Left colon (tissue), 2 donors: ENCODE measurements at regions not wholly inside any gene's neighbourhood (a gene's known extent, or its start where the extent isn't known, plus 50 kb on each side); places are given as distances from the start of the nearest gene placed in this dataset.

Source experiments
- ATAC-seq: fragments of 200-7000 bp; cut with Tn5 transposase; one replicate; pipeline ENCODE4 v1.9.1; 2020; ENCODE audit warnings: mild to moderate bottlenecking, moderate library complexity
- DNase-seq, 2 donors: peaks; one replicate each; pipeline ENCODE4 v3.0.0-alpha.2; 2020
- intact Hi-C, 2 donors: fragments of 100-400 bp; cut with DNase I in 1 of 2; cut with micrococcal nuclease in 1 of 2; formaldehyde crosslinking; loops; one replicate each; pipeline versions ENCODE4 v1.11.2 to v1.14.0; 2022; cut with DNase I, micrococcal nuclease
- donor health status: DM: no; HTN: no; CAD: no.
- donor health status: DM: yes; HTN: yes; CAD: no.

DNA sequence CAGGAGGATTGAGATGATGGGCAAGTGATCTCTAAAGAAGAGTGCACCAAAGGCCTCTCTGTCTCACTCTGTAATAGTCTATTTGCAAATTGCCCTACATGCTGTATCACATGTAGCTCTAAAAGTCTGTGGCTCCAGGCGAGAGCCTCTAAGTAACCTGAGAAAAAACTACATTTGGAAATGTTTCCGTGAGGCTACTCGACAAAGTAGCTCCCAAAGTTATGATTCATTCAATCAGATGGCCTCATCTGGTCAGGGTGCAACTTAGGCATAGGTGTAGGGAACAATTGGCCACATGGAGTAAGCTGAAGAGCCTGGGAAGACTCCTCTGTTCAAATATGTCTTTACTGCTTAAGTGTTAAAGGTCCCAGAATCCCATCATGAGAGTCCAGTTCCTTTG lies 155.4 kb upstream of the PLEKHG7 start:
- DNase-seq (no peak), ATAC-seq (no peak)
- intact Hi-C loops = no loop called here

DNA sequence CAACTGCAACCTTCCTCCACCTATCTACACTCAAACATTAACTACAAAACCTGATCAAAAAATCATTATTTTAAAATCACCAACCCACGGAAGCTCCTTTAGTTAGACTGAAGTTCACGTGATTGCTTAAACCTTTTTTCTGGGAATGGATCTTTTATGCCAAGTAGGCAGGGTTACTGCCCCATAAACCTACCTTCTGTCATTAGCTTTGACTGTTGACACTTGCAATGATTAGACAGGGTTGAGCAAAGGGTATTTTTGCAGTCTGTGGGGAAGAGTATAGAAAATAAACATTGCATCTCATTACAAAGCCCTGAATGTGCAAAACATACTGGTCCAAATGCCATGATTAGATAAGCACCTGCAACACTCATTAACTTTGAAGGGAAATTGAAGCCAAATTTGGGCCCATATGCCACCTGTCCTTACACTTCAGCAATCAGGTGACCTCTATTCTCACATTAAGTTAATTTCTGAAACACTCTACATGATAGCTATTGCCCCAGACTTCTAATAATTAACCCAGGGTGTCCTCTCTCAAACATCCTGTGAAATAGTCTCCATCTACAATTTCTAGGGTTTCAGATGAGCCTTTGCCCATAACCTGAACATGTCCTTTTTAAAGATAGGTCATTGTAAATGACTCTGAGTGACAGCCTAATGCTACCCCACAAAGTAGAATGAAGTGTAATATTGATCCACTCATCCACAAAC lies 156.0 kb upstream of the PLEKHG7 start:
- ATAC-seq = peak; percentile 69
- intact Hi-C loops = no loop called here
- DNase-seq = no peak

DNA sequence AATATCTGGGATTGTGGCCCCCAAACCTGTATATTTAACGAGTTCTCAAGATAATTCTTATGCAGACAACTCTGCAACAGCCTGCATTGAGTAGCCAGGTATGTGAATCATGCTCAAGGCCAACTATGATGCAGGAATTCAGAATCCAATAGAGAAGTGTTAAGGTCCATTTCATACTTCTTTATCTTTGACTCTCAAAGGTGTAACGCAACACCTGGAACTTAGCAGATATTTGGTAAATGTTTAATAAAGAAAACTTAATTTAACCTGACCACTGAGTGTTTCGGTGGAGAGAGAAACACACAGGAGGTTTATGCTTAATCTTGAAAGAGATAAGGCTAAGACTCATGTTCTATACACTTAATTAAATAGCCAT lies 156.5 kb upstream of the PLEKHG7 start:
- ATAC-seq (no peak), DNase-seq (no peak)
- intact Hi-C loops = no loop called here

DNA sequence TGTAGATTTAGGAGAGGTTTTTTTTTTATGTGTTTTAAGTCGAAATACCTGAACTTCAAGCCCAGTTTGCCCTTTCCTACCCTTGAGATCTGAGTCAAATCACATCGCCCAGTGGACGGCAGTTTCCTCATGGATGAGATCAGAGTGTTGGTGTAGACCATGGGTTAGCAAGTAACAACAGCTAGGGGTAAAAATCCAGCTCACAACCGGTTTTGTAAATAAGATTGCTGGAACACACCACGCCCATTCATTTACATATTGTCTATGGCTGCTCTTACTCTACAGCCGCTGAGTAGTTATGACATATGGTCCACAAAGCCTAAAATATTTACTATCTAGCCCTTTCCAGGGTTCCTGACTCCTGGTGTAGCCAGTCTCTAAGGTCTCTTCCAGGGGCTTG lies 158.5 kb upstream of the PLEKHG7 start:
- ATAC-seq (peak; percentile 38), DNase-seq (no peak)
- intact Hi-C loops = no loop called here

DNA sequence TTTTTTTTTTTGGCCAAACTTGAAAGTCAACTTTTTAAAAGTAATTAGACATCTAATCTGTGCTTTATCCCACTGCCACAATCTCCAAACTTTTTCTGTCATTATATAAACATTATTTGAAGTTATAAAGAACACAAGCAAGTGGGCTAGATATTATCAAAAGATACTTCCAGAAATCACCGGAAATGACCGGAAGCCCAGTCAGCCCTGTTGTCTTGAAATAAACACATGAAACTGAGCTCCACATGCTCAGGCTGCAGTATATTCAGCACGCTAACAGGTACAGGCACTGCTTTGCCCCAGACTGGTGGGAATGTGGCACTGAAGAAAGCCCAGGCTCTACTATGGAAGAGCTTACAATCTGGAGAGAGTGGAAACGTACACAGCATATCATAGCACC lies 158.9 kb upstream of the PLEKHG7 start:
- intact Hi-C loops = no loop called here
- DNase-seq (no peak), ATAC-seq (no peak)

DNA sequence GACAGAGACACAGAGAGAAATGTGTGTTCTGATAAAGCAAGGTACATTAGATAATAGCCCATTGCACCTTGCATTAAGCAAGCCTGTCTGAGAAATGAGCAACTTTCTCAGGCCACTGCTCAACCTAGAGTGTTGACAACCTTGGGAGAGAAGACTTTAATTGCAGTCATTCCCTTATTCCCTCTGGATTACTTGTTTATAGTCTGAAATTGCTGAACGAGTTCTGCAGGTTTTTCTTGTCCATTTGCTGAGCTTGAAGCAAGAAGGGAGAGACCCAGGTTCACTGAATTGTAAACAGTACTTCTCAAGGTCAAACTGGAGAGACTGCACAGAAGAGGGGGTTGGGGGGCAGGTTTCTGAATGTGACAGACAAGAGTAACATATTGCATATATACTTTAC lies 159.4 kb upstream of the PLEKHG7 start:
- DNase-seq (peak; percentile 42 to 49), ATAC-seq (peak; percentile 79)
- intact Hi-C loops = no loop called here

DNA sequence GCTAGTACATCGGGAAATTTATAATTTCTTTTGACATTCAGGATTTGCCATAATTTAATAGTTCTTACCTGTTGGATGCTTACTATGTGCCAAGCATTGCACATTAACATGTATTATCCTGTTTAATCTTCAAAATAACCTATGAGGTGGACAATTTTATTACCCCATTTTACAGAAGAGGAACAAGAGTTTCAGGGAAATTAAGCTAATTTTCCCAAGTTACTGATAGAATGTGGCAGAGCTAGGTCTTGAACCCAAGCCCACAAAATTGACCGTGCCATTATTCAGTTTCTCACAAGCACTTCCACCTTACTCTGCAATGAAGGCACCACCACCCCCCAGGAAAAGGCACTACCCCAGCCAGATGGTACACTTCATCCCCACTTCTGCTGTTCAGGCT lies 161.1 kb upstream of the PLEKHG7 start:
- intact Hi-C loops = no loop called here
- ATAC-seq (no peak), DNase-seq (no peak)

DNA sequence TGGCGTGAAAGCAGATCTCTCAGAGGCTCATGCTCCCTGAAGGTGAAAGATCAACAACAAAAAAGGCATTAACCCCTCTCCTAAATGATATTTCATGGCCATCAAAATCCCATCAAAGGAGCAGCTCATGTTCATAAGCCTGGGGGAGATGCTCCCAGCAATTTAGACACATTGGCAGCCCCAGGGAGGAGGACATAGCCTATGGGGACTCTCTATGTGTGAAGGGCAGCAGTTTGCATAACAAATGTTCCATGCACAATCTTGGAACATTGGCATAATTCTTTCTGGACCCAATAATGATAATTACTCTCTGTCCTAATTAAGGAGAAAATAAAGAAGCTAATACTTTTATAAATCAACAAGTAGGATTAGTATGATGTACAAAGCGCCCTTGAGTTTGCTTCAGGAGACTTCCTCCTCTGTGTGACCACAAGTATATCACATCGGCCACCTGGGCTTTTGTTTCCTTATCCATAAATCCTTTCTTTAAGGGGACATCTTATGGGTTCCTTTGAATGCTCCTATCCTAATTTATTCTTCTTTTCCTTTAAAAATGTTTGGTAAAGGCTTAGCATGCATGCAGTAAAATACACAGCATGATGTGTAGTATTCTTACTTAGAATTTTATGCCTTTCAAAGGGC lies 161.9 kb upstream of the PLEKHG7 start:
- intact Hi-C loops = no loop called here
- ATAC-seq (no peak), DNase-seq (no peak)

DNA sequence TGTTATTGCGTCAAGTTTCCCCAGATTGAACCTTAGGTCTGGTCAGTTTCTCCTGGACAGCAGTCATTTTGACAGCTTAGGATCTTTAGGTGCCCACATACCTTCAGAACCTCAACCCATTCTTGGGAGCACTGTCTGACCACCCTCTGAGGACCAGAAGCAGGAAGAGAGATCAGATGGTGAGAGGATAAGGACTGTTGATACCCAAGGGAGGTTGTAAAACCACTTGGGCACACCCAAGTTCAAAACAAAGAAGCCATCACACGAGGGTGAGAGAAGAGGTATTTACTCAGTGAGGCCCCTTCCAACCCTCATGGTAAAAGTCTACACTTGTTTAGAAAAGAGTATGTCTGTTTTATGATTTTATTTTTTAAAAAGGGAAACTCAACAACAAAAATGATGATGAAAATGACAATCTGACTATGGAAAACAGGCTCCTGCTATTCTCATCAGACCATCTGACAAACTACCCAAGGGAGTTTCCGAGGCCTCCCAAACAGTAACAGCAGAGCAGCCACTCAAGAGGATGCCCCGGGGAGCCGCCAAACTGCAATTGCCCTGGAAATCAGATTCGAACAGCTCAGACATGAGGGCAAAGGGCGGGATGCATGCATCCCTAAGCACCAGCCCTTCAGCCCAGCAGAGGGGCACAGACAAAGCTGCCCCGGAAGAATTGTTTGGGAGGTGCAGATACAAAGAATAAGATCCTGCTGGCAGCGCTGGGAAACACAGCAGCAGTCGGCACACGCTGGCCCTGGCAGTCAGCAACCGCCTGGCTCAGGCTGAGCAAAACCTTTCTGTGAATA lies 162.6 kb upstream of the PLEKHG7 start:
- ATAC-seq = peak; percentile 14
- no peak for DNase-seq
- intact Hi-C loops = no loop called here

DNA sequence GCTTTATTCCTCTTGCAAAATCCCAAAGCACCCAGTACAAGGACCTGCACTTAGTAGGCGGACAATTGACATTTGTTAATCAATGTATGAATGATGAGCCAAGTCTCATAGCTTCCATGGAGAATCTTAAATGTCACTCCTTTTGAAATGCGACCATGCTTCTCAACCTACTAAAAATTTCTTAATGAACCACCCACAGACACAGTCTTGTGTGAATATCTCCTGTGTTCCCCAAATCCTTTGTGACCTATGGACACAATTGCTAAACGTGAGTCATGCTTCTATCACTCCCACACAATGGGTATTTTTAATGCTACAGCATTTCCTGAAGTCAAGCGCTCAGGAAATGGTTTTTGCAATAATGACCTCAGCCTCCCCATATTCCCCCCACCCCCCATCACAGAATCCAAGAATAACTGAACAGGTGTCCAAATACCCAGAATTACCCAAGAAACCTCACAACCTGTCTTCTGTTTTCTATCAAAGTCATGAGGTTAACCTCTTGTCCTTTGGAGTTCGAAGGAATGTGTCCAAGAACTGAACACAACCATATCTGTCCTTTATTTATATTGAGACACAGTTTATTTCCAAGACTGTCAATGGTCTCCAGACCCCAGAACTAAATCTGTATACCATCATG lies 163.6 kb upstream of the PLEKHG7 start:
- DNase-seq = no peak
- intact Hi-C loops = no loop called here
- peak; percentile 19 for ATAC-seq

DNA sequence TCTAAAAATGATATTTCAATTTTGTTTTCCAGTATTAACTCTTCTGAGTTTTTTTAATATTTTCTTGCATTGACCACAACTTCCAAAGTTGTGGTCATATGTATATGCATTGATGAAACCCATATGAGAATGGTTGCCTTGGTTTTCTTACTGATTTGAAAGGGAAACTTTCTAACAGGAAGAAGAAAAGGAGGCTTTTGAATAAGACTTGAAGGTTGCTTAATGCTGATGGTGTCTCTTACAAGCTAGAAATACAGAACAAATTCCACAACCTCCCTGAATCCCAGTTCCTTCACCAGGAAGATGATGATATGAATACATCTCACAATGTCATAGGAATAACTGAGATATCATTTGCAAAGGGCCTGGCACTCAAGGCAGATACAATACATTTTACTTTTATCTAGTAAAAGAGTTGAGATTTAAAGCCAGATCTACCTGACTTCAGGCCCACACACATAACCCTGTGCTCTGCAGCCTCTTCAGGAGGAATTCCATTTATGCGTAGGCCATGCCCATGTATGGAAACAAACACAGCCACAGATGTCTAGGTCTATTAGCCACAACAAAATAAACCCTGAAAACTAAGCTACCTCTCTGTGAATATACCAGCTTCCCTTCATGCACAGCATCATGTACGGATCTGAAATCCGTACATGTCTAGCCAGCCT lies 165.4 kb upstream of the PLEKHG7 start:
- intact Hi-C loops = no loop called here
- DNase-seq (no peak), ATAC-seq (no peak)

DNA sequence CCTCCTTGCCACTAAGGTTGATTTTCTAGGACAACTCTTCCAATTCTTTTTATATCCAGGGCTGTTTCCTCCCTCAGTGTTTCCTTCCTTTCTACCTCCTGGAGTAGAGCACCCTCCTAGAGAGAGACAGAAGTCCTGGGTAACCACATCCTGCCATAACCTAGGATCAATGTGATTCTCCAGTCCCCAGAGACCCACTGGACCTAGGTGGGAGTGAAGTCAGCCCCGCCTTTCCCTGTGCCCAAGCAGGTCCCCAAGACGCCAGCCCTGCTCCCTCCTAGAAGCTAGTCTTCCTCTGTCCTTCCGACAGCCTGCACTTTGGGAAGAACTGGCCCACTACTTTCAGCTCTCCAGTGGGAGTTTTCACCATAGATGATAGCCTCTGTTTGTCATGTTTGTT lies 166.8 kb upstream of the PLEKHG7 start:
- DNase-seq = no peak
- no peak for ATAC-seq
- intact Hi-C loops = no loop called here

DNA sequence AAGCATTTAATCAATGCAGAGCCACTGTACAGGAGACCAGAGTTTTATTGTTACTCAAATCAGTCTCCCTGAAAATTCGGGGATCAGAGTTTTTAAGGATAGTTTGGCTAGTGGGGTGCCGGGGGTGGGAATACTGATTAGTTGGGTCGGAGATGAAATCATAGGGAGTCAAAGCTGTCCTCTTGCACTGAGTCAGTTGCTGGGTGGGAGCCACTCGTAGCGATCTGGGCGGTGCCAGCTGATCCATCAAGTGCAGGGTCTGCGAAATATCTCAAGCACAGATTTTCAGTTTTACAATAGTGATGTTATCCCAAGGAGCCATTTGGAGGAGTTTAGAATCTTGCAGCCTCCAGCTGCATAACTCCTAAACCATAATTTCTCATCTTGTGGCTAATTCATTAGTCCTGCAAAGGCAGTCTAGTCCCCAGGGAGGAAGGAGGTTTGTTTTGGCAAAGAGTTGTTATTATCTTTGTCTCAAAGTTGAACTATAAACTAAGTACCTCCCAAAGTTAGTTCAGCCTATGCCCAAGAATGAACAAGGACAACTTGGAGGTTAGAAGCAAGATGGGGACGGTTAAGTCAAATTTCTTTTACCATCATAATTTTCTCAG lies 169.4 kb upstream of the PLEKHG7 start:
- ATAC-seq = no peak
- DNase-seq = no peak
- intact Hi-C loops = no loop called here

DNA sequence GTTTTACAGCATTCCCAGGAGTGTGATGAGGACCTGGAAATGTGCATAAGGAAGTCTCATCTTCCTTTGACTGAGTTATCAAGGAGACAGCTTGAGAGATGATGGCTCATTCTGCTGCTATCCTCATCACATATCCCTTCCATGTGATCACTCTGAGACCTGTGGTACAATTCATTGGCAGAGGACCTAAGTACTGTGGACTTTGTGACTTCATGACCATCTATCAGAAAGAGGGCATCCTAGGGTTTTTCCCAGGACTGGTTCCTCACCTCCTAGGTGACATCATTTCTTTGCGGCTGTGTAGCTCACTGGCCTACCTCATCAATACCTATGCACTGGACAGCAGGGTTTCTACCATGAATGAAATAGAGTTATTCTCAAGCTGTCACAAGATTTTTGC lies 172.1 kb upstream of the PLEKHG7 start:
- ATAC-seq (peak; percentile 8), DNase-seq (no peak)
- intact Hi-C loops = no loop called here

DNA sequence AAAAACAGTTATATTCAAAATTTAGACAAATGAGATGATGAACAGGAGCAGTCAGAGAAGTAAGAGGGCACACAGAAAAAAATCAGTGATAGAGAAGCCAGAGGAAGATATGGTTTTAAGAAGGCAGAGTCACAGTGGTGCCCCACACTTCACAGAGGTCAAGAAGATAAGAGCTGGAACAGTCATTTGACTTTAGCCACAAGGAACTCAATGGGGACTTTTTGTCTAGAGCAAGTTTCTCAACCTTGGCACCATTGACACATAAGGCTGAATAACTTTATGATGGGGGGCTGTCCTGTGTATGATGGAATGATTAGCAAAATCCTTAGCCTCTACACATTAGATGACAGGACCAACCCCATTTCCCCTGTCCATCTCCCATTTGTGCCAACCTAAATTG lies 172.8 kb upstream of the PLEKHG7 start:
- ATAC-seq (no peak), DNase-seq (no peak)
- intact Hi-C loops = no loop called here

DNA sequence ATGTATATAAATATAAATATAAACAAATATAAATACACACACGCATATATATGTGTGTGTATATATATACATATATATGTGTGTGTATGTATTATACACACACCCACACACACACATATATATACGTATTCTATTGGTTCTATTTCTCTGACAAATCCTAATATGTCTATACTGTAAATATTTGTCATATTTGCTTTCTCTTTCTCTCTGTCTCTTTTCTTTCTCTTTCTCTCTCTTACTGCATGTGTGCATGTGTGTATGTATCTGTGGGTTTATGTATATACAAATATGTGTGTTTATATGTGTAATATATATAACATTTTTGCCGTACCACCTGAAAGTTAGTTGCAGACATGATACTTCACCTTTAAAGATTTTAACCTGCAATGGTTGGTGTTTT lies 174.2 kb upstream of the PLEKHG7 start:
- ATAC-seq = no peak
- DNase-seq = no peak
- intact Hi-C loops = no loop called here

DNA sequence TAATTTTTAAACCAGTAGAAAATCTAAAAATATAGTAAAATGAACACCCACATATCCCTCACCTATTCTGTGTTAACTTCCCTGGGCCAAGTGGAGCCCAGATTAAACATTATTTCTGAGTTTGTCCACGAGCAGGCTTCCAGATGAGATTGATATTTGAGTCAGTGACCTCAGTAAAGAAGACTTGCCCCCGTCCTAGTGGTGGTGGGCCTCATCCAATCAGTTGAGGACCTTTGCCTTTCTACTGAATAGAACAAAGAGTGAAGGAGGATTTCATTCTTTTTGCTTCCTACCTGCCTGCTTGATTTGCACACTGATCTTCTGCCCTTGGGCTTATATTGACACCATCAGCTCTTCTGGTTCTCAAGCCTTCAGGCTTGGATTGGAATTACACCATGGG lies 174.7 kb upstream of the PLEKHG7 start:
- no peak for ATAC-seq
- DNase-seq = no peak
- intact Hi-C loops = no loop called here

DNA sequence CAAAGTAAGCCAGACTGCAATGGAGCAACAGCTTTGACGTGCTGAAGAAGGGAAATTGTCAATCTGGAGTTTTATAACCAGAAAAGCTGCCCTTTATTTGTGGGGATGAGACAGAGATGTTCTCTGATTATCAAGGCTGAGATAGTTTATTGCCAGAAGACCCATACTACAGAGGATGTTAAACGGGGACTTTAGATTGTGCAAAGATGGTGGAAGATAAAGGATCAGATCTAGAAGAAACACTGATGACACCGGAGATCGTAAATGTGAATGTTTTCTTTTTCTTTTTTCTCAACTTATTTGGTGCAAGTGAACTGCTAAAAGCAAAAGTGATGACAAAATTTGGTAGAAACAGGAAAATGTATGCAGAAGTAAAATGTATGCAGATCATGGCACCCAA lies 178.3 kb upstream of the PLEKHG7 start:
- DNase-seq (no peak), ATAC-seq (no peak)
- intact Hi-C loops = no loop called here

DNA sequence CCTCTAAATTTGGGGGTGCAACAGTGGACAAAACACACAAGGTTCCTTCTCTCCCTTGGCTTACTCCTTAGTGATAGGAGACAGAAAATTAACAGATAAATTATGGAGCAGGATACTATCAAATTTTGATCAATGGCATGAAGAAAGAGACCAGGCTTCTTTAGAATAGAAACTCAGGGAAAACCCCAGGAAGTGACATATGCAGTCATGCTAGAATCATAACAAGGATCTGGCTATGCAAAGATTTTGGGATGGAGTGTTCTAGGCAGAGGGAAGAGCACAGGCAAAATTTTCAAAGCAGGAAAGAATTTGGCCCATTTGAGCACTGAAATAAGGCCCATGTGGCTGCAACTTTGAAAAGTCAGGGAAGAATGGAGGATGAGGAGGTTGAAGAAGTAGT lies 182.3 kb upstream of the PLEKHG7 start:
- intact Hi-C loops = no loop called here
- ATAC-seq (no peak), DNase-seq (no peak)
